ENCODE measurements at regions not wholly inside any gene's neighbourhood (a gene's known extent, or its start where the extent isn't known, plus 50 kb on each side); places are given as distances from the start of the nearest gene placed in this dataset.

DNA sequence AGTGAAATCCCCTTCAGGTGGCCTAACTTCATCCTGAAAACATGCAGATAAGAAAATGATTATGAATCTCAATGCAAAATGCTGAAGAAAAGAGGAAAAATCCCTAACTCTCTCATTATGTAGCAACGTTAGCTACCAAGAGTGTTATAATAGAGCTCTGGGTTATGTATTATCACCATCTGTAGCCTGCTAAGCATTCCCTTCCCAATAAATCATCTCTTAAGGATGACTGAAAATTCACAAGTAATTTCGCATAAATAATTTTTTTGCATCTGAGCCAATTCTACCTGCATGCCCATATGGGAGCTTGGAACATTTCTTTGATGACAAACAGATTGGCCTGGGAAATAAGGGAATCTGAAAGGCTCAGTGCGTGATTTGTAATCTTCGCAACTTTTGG is 216.1 kb downstream of the HTR7 start (continued):
- TF ChIP-seq, protein P1, sequence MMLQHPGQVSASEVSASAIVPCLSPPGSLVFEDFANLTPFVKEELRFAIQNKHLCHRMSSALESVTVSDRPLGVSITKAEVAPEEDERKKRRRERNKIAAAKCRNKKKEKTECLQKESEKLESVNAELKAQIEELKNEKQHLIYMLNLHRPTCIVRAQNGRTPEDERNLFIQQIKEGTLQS (IDR thresholded peaks at IDR 0.05), result no peak
- no peak for TF ChIP-seq HNF4G (IDR thresholded peaks at IDR 0.05)
- TF ChIP-seq SP1 (IDR thresholded peaks at IDR 0.05), result no peak
- TF ChIP-seq, protein P2, sequence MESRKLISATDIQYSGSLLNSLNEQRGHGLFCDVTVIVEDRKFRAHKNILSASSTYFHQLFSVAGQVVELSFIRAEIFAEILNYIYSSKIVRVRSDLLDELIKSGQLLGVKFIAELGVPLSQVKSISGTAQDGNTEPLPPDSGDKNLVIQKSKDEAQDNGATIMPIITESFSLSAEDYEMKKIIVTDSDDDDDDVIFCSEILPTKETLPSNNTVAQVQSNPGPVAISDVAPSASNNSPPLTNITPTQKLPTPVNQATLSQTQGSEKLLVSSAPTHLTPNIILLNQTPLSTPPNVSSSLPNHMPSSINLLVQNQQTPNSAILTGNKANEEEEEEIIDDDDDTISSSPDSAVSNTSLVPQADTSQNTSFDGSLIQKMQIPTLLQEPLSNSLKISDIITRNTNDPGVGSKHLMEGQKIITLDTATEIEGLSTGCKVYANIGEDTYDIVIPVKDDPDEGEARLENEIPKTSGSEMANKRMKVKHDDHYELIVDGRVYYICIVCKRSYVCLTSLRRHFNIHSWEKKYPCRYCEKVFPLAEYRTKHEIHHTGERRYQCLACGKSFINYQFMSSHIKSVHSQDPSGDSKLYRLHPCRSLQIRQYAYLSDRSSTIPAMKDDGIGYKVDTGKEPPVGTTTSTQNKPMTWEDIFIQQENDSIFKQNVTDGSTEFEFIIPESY (IDR thresholded peaks at IDR 0.05), result no peak
- TF ChIP-seq RXRA (IDR thresholded peaks at IDR 0.05), result no peak

- Histone ChIP-seq H3K36me3 (ENCODE audit: control insufficient read depth in 4 of 4, insufficient read depth in 3 of 4, low read depth in 1 of 4, low read length in 3 of 4) (no peaks in the 10 kb centered on the region), H3K4me3 (ENCODE audit: low read depth in 1 of 3, low read length in 3 of 3) (no peak overlapping the region), H3K27me3 (ENCODE audit: control insufficient read depth in 4 of 4, insufficient read depth in 4 of 4, low read length in 3 of 4) (no peaks in the 10 kb centered on the region), H3K9ac (ENCODE audit: low read depth in 1 of 2, low read length in 2 of 2) (no peak overlapping the region), H3K4me1 (ENCODE audit: control insufficient read depth in 4 of 4, insufficient read depth in 4 of 4, low read length in 3 of 4) (no peaks in the 10 kb centered on the region), H3K9me3 (ENCODE audit: control insufficient read depth in 4 of 4, low read length in 3 of 4) (no peaks in the 10 kb centered on the region), H3K27ac (ENCODE audit: low read depth in 1 of 2, low read length in 2 of 2) (no peak overlapping the region)
- no peak for DNase-seq (ENCODE audit: low spot score)
- WGBS, result 74% methylated on average over 3 of the region's 3 CpGs
- no peak for TF ChIP-seq RAD21 (IDR thresholded peaks at IDR 0.05)
- TF ChIP-seq NR2F2 (IDR thresholded peaks at IDR 0.05), result no peak
- no peak for TF ChIP-seq YY1 (IDR thresholded peaks at IDR 0.05)
- no peak for TF ChIP-seq HNF4A (conservative IDR thresholded peaks at IDR 0.05)
- TF ChIP-seq EGR1 (IDR thresholded peaks at IDR 0.05; ENCODE audit: low read depth in 2 of 2), result no peak
- TF ChIP-seq FOXA1 (IDR thresholded peaks at IDR 0.05), result no peak
- TF ChIP-seq, protein P3, sequence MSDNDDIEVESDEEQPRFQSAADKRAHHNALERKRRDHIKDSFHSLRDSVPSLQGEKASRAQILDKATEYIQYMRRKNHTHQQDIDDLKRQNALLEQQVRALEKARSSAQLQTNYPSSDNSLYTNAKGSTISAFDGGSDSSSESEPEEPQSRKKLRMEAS (IDR thresholded peaks at IDR 0.05), result no peak
- TF ChIP-seq, protein P2 (IDR thresholded peaks at IDR 0.05), result no peak
- TF ChIP-seq, protein P4, sequence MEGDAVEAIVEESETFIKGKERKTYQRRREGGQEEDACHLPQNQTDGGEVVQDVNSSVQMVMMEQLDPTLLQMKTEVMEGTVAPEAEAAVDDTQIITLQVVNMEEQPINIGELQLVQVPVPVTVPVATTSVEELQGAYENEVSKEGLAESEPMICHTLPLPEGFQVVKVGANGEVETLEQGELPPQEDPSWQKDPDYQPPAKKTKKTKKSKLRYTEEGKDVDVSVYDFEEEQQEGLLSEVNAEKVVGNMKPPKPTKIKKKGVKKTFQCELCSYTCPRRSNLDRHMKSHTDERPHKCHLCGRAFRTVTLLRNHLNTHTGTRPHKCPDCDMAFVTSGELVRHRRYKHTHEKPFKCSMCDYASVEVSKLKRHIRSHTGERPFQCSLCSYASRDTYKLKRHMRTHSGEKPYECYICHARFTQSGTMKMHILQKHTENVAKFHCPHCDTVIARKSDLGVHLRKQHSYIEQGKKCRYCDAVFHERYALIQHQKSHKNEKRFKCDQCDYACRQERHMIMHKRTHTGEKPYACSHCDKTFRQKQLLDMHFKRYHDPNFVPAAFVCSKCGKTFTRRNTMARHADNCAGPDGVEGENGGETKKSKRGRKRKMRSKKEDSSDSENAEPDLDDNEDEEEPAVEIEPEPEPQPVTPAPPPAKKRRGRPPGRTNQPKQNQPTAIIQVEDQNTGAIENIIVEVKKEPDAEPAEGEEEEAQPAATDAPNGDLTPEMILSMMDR (IDR thresholded peaks at IDR 0.05; ENCODE audit: low read depth, low read length, missing input control), result no peak
- no peak for TF ChIP-seq RXRA (IDR thresholded peaks at IDR 0.05)
- no peak for TF ChIP-seq FOXA2 (IDR thresholded peaks at IDR 0.05)
- no peak for TF ChIP-seq HNF4G (IDR thresholded peaks at IDR 0.05)
- TF ChIP-seq JUND (IDR thresholded peaks at IDR 0.05), result no peak
Measured at GRCh38 chr10:90642136-90642535, 215.7 kb downstream of the HTR7 start.

DNA sequence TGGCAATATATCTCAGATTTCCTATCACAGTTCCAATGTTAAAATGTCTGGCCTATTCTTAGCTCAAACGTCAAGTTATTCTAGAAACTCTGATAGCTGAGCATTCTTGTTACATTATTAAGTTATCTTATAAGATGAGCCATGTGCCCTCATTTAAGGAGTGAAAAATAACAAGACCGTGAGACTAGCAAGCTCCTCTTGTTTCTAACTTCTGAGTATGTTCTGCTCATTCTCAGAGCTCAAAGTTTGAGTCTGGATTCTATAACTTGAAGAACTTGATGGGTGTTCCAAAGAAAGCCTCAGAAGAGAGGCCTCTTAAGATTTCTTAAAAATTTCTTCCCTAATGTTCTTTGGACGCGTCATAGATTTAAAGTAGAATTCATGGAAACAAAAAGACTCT is 215.2 kb downstream of the HTR7 start:
- Histone ChIP-seq H3K27me3 (ENCODE audit: control insufficient read depth in 4 of 4, insufficient read depth in 4 of 4, low read length in 3 of 4) (no peaks in the 10 kb centered on the region), H3K4me3 (ENCODE audit: low read depth in 1 of 3, low read length in 3 of 3) (no peak overlapping the region), H3K36me3 (ENCODE audit: control insufficient read depth in 4 of 4, insufficient read depth in 3 of 4, low read depth in 1 of 4, low read length in 3 of 4) (no peaks in the 10 kb centered on the region), H3K27ac (ENCODE audit: low read depth in 1 of 2, low read length in 2 of 2) (no peak overlapping the region), H3K9ac (ENCODE audit: low read depth in 1 of 2, low read length in 2 of 2) (no peak overlapping the region), H3K9me3 (ENCODE audit: control insufficient read depth in 4 of 4, low read length in 3 of 4) (no peaks in the 10 kb centered on the region), H3K4me1 (ENCODE audit: control insufficient read depth in 4 of 4, insufficient read depth in 4 of 4, low read length in 3 of 4) (no peaks in the 10 kb centered on the region)
- TF ChIP-seq GABPA (IDR thresholded peaks at IDR 0.05 in 1 of 2, conservative IDR thresholded peaks at IDR 0.05 in 1 of 2) (no peak), YY1 (IDR thresholded peaks at IDR 0.05) (no peak)
- TF ChIP-seq, protein P4 (IDR thresholded peaks at IDR 0.05; ENCODE audit: low read depth, low read length, missing input control), result no peak
- TF ChIP-seq, protein P3 (IDR thresholded peaks at IDR 0.05), result peak; percentile 9
- DNase-seq (ENCODE audit: low spot score), result no peak
- 39% methylated on average over 4 of the region's 4 CpGs for WGBS
